ENCODE measurements at regions not wholly inside any gene's neighbourhood (a gene's known extent, or its start where the extent isn't known, plus 50 kb on each side); places are given as distances from the start of the nearest gene placed in this dataset.

DNA sequence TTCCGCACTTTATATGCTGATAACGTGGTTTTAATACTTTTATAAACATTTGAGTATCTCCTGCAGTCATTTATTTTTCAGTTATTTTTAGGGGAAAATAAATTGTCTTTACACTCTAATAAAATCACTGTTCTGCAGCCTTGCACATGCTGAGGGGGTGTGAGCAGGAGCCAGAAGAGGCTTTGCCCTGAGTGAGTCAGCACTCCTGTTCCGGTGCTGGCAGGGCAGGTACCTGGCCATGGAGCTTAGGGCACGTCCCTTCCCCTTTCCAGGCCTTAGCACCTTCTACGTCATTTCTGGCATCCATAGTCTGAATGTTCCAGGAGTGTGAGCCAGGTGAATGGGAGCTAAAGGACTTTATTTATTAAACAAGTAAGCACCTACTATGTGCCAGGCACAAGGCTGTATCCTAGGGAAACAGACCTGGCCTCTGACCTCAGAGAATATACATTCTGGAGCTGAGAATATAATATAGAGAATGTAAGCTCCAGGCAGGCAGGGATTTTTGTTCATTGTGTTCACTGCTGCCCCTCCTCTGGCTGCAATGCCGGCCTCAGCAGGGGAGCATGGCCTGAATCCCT is 402.9 kb downstream of the PTPRU start:
- no peak for DNase-seq (ENCODE audit: low read depth in 1 of 2, low spot score in 1 of 2)
- in situ Hi-C loops (cut with HindIII; ENCODE audit: low pct_unique_long_range_greater_than_20kb, low sequenced_read_pairs) = no loop called here
- TF ChIP-seq JUND (IDR thresholded peaks at IDR 0.05; ENCODE audit: low read depth) = no peak

DNA sequence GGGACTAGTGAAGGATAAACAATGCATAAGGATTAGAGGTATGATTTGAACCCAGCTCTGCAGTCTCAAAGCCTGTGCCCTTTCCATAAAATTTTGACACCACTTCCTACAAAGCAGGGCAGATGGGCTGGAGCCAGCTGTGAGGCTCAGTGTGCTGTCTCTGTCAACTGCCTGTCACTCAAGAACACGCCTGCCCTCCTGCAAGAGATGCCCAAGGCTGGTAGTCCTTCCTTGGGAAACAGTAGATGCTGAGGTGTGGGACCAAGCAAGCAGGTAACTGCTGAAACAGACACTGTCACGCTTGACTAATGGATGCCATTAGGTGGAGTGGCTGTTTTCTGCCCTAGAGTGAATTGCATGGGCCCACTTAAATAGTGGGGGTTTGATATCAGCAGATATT is 402.0 kb downstream of the PTPRU start:
- in situ Hi-C loops (cut with HindIII; ENCODE audit: low pct_unique_long_range_greater_than_20kb, low sequenced_read_pairs) = no loop called here
- TF ChIP-seq JUND (IDR thresholded peaks at IDR 0.05; ENCODE audit: low read depth) = no peak
- no peak for DNase-seq (ENCODE audit: low read depth in 1 of 2, low spot score in 1 of 2)

DNA sequence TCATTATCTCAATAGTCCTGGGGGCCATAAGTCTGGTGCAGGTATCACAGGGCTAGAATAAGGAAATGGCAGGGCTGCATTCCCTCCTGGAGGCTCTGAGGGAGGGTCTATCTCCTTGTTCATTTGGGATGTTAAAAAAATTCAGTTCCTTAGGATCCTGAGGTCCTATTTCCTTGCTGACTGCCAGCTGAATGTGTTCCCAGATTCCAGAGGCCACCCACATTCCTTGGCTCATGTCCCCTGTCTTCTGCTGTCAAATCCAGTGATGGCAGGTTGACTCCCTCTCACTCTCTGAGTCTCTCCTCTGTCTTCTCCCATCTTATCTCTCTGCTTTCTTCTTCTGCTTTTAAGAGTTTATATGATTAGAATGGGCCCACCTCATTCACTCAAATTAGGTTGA is 400.6 kb downstream of the PTPRU start:
- DNase-seq (ENCODE audit: low read depth in 1 of 2, low spot score in 1 of 2) = no peak
- TF ChIP-seq JUND (IDR thresholded peaks at IDR 0.05; ENCODE audit: low read depth) = no peak
- in situ Hi-C loops (cut with HindIII; ENCODE audit: low pct_unique_long_range_greater_than_20kb, low sequenced_read_pairs) = no loop called here

GRCh38 chr1:29635501-29636263 is 399.4 kb downstream of the PTPRU start:
- DNase-seq (ENCODE audit: low read depth in 1 of 2, low spot score in 1 of 2) = no peak
- TF ChIP-seq JUND (IDR thresholded peaks at IDR 0.05; ENCODE audit: low read depth) = no peak
- in situ Hi-C loops (cut with HindIII; ENCODE audit: low pct_unique_long_range_greater_than_20kb, low sequenced_read_pairs) = no loop called here

DNA sequence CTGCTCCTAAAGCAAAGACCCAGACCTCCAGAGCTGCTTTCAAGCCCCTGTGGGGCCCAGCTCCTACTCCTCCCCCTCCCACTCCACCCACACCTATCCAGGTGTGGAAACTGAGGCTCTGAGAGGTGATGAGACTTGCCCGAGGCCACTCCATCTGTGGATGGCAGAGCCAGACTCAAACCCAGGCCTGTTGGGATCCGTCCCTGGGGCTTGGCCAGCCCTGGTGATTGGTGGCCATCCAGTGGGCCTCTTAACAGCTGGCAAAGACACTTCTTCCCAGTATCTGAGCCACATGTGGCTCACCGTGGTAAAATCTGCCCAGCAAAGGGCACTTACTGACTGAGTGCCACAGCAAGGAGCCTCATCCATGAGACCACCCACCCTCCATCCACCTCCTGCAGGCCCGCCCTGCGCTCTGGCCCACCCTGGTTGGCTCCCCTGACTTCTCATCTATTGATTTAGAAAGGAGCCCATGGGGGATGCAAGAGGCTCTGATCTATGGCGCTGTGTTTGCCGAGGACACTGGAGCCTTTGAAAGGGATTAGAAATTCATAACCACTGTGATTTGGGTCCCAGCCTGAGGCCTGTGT is 398.5 kb downstream of the PTPRU start:
- no peak for DNase-seq (ENCODE audit: low read depth in 1 of 2, low spot score in 1 of 2)
- no peak for TF ChIP-seq JUND (IDR thresholded peaks at IDR 0.05; ENCODE audit: low read depth)
- in situ Hi-C loops (cut with HindIII; ENCODE audit: low pct_unique_long_range_greater_than_20kb, low sequenced_read_pairs) = no loop called here

DNA sequence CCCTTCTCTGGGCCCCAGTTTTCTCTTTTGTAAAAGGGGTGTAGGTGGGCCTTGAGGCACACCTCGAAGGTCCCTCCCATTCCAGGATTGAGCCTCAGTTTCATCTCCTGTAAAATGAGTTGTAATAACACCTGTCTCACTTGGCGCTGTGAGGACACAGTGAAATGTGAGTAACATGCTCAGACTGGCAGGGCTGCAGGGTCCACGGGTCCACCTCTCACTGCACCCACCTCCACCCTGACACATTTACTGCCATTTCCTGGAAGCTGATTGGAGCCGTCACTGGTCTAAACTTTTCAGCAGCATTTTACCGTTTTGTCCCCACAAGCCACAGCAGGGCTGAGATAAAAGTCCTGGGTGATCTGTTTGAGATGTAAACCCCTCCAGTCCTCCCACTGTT is 398.0 kb downstream of the PTPRU start:
- in situ Hi-C loops (cut with HindIII; ENCODE audit: low pct_unique_long_range_greater_than_20kb, low sequenced_read_pairs) = no loop called here
- no peak for TF ChIP-seq JUND (IDR thresholded peaks at IDR 0.05; ENCODE audit: low read depth)
- DNase-seq (ENCODE audit: low read depth in 1 of 2, low spot score in 1 of 2) = no peak

- in situ Hi-C loops (cut with HindIII; ENCODE audit: low pct_unique_long_range_greater_than_20kb, low sequenced_read_pairs) = no loop called here
- no peak for DNase-seq (ENCODE audit: low read depth in 1 of 2, low spot score in 1 of 2)
- TF ChIP-seq JUND (IDR thresholded peaks at IDR 0.05; ENCODE audit: low read depth) = no peak
Measured at GRCh38 chr1:29633771-29634170, 397.4 kb downstream of the PTPRU start.

DNA sequence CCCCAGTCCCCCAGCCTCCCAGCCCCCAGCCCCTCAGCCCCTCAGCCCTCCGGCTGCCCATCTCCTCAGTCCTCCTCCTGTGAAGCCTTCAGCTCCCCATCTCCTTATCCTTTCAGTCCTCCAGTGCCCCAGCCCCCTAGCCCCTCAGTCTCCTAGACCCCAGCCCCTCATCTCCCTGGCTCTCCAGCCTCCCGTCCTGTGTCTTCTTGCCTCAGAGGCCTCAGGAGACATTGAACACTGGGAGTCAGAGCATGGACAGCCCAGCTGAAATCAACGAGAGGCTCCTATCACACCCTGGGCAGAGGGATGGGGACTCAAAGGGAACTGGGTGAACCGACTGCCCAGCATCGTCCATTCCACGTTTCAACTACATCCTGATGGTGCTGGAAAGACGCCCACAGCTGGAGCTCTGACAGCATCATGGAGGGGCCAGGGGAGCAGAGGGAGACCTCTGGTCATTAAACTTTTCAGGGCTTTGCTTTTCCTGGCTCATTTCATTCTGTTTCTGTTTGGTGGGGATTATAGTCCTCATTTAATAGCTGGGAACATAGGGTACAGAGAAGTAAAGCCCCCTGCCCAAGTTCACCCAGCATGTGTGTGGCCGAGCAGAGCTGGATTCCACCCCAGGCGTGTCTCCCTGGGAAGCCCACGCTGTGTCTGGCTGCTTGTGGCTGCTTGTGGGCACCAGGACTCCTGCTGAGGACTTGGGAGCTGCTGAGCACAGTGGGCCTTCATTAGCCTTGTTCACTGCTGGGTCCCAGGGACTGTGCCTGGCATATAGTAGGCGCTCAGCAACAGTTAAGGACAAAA is 396.7 kb downstream of the PTPRU start:
- DNase-seq (ENCODE audit: low read depth in 1 of 2, low spot score in 1 of 2) = no peak
- TF ChIP-seq JUND (IDR thresholded peaks at IDR 0.05; ENCODE audit: low read depth) = no peak
- in situ Hi-C loops (cut with HindIII; ENCODE audit: low pct_unique_long_range_greater_than_20kb, low sequenced_read_pairs) = no loop called here

- no peak for DNase-seq (ENCODE audit: low read depth in 1 of 2, low spot score in 1 of 2)
- TF ChIP-seq JUND (IDR thresholded peaks at IDR 0.05; ENCODE audit: low read depth) = no peak
- in situ Hi-C loops (cut with HindIII; ENCODE audit: low pct_unique_long_range_greater_than_20kb, low sequenced_read_pairs) = no loop called here
Measured at GRCh38 chr1:29631836-29632805, 395.8 kb downstream of the PTPRU start.

GRCh38 chr1:29631361-29631760 is 395.0 kb downstream of the PTPRU start:
- TF ChIP-seq JUND (IDR thresholded peaks at IDR 0.05; ENCODE audit: low read depth) = no peak
- in situ Hi-C loops (cut with HindIII; ENCODE audit: low pct_unique_long_range_greater_than_20kb, low sequenced_read_pairs) = no loop called here

DNA sequence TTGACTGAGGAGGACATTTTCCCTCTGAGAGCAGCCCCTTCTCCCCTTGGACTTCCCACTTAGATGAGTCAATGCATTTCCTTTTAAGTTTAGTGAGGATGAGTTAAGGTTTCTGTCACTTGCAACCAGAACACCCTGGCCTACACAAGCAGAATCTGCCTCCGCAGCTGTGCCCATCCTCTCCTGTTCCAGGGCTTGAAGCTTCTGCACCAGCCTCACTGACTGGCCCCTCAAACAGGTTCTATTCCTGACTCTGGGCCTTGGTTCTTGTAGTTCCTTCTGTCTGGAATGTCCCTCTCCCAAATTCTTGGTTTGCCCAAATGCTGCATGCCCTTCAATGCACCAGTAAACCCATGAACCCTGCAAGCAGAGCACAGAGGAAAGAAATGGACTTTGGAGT is 394.4 kb downstream of the PTPRU start:
- no peak for DNase-seq (ENCODE audit: low read depth in 1 of 2, low spot score in 1 of 2)
- TF ChIP-seq JUND (IDR thresholded peaks at IDR 0.05; ENCODE audit: low read depth) = no peak
- in situ Hi-C loops (cut with HindIII; ENCODE audit: low pct_unique_long_range_greater_than_20kb, low sequenced_read_pairs) = no loop called here

More at GRCh38 chr1:29631361-29631760, 395.0 kb downstream of the PTPRU start:
- no peak for DNase-seq (ENCODE audit: low read depth in 1 of 2, low spot score in 1 of 2)

All from T47D (cell line).